GM13976 (cell line): ENCODE measurements at regions not wholly inside any gene's neighbourhood (a gene's known extent, or its start where the extent isn't known, plus 50 kb on each side); places are given as distances from the start of the nearest gene placed in this dataset.

Source experiments
- DNase-seq: peaks from one replicate; pipeline ENCODE4 v3.0.0; 2012; ENCODE audit warnings: low spot score
- in situ Hi-C: fragments of 300-500 bp; cut with MboI; formaldehyde crosslinking; loops from one replicate; pipeline ENCODE4 v1.12.0; 2022; ENCODE audit warnings: low sequenced_read_pairs, mixed read lengths, inconsistent platforms; ENCODE audit not compliant: unreplicated experiment
- TF ChIP-seq, protein P1 (sequence below): IDR thresholded peaks from 2 replicates; pipeline ENCODE4 v1.5.1; 2012; ENCODE audit warnings: borderline replicate concordance, mild to moderate bottlenecking; ENCODE audit not compliant: insufficient read depth; ENCODE audit errors: extremely low read depth, missing control alignments, control extremely low read depth

- TF ChIP-seq, protein P1, sequence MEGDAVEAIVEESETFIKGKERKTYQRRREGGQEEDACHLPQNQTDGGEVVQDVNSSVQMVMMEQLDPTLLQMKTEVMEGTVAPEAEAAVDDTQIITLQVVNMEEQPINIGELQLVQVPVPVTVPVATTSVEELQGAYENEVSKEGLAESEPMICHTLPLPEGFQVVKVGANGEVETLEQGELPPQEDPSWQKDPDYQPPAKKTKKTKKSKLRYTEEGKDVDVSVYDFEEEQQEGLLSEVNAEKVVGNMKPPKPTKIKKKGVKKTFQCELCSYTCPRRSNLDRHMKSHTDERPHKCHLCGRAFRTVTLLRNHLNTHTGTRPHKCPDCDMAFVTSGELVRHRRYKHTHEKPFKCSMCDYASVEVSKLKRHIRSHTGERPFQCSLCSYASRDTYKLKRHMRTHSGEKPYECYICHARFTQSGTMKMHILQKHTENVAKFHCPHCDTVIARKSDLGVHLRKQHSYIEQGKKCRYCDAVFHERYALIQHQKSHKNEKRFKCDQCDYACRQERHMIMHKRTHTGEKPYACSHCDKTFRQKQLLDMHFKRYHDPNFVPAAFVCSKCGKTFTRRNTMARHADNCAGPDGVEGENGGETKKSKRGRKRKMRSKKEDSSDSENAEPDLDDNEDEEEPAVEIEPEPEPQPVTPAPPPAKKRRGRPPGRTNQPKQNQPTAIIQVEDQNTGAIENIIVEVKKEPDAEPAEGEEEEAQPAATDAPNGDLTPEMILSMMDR = no peak
- in situ Hi-C loops = no loop called here
Observed at GRCh38 chr6:125471667-125472066, 169.9 kb upstream of the HDDC2 start.

GRCh38 chr6:125474061-125474460, 172.3 kb upstream of the HDDC2 start:
- TF ChIP-seq, protein P1 = no peak
- no peak for DNase-seq
- in situ Hi-C loops = no loop called here

More at GRCh38 chr6:125471667-125472066, 169.9 kb upstream of the HDDC2 start:
- DNase-seq = no peak

- TF ChIP-seq, protein P1 = no peak
Observed at GRCh38 chr6:125477156-125477555, 175.4 kb upstream of the HDDC2 start.

DNA sequence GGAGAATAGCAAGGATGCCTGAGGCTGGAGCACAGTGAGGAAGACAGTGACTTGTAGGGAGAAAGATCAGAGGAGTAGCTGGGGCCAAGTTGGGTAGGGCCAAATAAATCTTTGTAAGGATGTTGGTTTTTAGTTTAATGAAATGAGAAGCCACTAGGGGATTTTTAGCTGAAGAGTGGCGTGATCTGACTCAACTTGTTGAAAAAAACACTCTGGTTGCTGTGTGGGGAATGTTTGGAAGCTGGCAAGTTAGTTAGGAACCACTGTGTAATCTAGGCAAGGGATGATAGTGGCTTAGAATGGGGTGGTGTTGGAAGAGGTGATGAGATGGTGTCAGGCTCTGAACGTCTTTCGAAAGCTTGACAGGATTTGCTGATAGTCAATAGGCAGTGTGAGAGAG, 176.1 kb upstream of the HDDC2 start:
- DNase-seq = no peak
- TF ChIP-seq, protein P1 = no peak
- in situ Hi-C loops = no loop called here

More at GRCh38 chr6:125477156-125477555, 175.4 kb upstream of the HDDC2 start:
- no peak for DNase-seq
- in situ Hi-C loops = no loop called here

- no peak for DNase-seq
- TF ChIP-seq, protein P1 = no peak
- in situ Hi-C loops = no loop called here
Observed at GRCh38 chr6:125480146-125480545, 178.4 kb upstream of the HDDC2 start.

- DNase-seq = no peak
- in situ Hi-C loops = no loop called here
- TF ChIP-seq, protein P1 = no peak
Observed at GRCh38 chr6:125480571-125480970, 178.8 kb upstream of the HDDC2 start.

GRCh38 chr6:125481056-125481455, 179.3 kb upstream of the HDDC2 start:
- no peak for DNase-seq
- TF ChIP-seq, protein P1 = no peak
- in situ Hi-C loops = no loop called here
